ENCODE measurements at regions not wholly inside any gene's neighbourhood (a gene's known extent, or its start where the extent isn't known, plus 50 kb on each side); places are given as distances from the start of the nearest gene placed in this dataset.

GRCh38 chr4:124152132-124152531 lies 560.4 kb downstream of the ANKRD50 start:
- peaks cover 2% of the 10 kb centered on the region for H3K9me3 Mint-ChIP-seq (ENCODE audit: insufficient read depth)

GRCh38 chr4:124155239-124155638 lies 557.3 kb downstream of the ANKRD50 start:
- DNase-seq (no peak), ATAC-seq (ENCODE audit: low read depth) (no peak)
- no peaks in the 10 kb centered on the region for H3K4me1 ChIP-seq (ENCODE audit: control insufficient read depth in 2 of 2, insufficient read depth in 2 of 2, low read length in 2 of 2)
- Mint-ChIP-seq H3K4me1 (no peaks in the 10 kb centered on the region), H3K27ac (no peak overlapping the region), H3K4me3 (no peak overlapping the region), H3K27me3 (no peaks in the 10 kb centered on the region), H3K9me3 (ENCODE audit: insufficient read depth) (peaks cover 2% of the 10 kb centered on the region)
- POLR2A ChIA-PET: no interaction called here
- H3K36me3 ChIP-seq (replicated peaks in 1 of 2; ENCODE audit: control extremely low read depth in 1 of 2, control insufficient read depth in 1 of 2, extremely low read depth in 1 of 2, insufficient read depth in 2 of 2, low read length in 1 of 2): no peaks in the 10 kb centered on the region
- CTCF ChIA-PET: no interaction called here
- TF ChIP-seq EZH2 (IDR thresholded peaks at IDR 0.05; ENCODE audit: borderline replicate concordance, insufficient read depth, low read depth, low read length, poor library complexity, severe bottlenecking): no peak
- TF ChIP-seq CTCF (IDR thresholded peaks at IDR 0.05): no peak
- intact Hi-C loops (cut with micrococcal nuclease): no loop called here
- no peaks in the 10 kb centered on the region for H3K9me3 ChIP-seq (ENCODE audit: control extremely low read depth in 1 of 3, control insufficient read depth in 2 of 3, insufficient read depth in 1 of 3, low read length in 2 of 3)
- H3K4me2 ChIP-seq (replicated peaks; ENCODE audit: low read depth, low read length, poor library complexity, severe bottlenecking): no peak overlapping the region
- no peak overlapping the region for H3K27ac ChIP-seq (ENCODE audit: low read length in 2 of 2)
- no peak overlapping the region for H3K9ac ChIP-seq (ENCODE audit: low read length)
- WGBS (ENCODE audit: insufficient coverage): no CpG with 5 or more reads among the region's 1 CpG
- no peaks in the 10 kb centered on the region for H3K27me3 ChIP-seq (replicated peaks in 1 of 4; ENCODE audit: control extremely low read depth in 1 of 4, control insufficient read depth in 3 of 4, insufficient read depth in 4 of 4, low read length in 3 of 4)
- no peak overlapping the region for H2AFZ ChIP-seq (ENCODE audit: insufficient read depth, low read depth, low read length, poor library complexity, severe bottlenecking)
- H3K79me2 ChIP-seq (ENCODE audit: control insufficient read depth, insufficient read depth, low read length): no peaks in the 10 kb centered on the region
- no peaks in the 10 kb centered on the region for H4K20me1 ChIP-seq (ENCODE audit: control insufficient read depth, insufficient read depth, low read length, poor library complexity, severe bottlenecking)
- H3K4me3 ChIP-seq (ENCODE audit: control extremely low read depth in 1 of 5, extremely low read depth in 1 of 5, insufficient read depth in 1 of 5, low read depth in 2 of 5, low read length in 4 of 5): no peak overlapping the region

More at GRCh38 chr4:124152132-124152531, 560.4 kb downstream of the ANKRD50 start:
- H3K4me1 Mint-ChIP-seq: no peaks in the 10 kb centered on the region
- Histone ChIP-seq H3K79me2 (ENCODE audit: control insufficient read depth, insufficient read depth, low read length) (no peaks in the 10 kb centered on the region), H4K20me1 (ENCODE audit: control insufficient read depth, insufficient read depth, low read length, poor library complexity, severe bottlenecking) (no peaks in the 10 kb centered on the region), H3K4me3 (ENCODE audit: control extremely low read depth in 1 of 5, extremely low read depth in 1 of 5, insufficient read depth in 1 of 5, low read depth in 2 of 5, low read length in 4 of 5) (no peak overlapping the region), H3K36me3 (replicated peaks in 1 of 2; ENCODE audit: control extremely low read depth in 1 of 2, control insufficient read depth in 1 of 2, extremely low read depth in 1 of 2, insufficient read depth in 2 of 2, low read length in 1 of 2) (no peaks in the 10 kb centered on the region), H3K4me2 (replicated peaks; ENCODE audit: low read depth, low read length, poor library complexity, severe bottlenecking) (no peak overlapping the region), H3K4me1 (ENCODE audit: control insufficient read depth in 2 of 2, insufficient read depth in 2 of 2, low read length in 2 of 2) (no peaks in the 10 kb centered on the region), H3K27me3 (replicated peaks in 1 of 4; ENCODE audit: control extremely low read depth in 1 of 4, control insufficient read depth in 3 of 4, insufficient read depth in 4 of 4, low read length in 3 of 4) (no peaks in the 10 kb centered on the region), H3K27ac (ENCODE audit: low read length in 2 of 2) (no peak overlapping the region), H3K9ac (ENCODE audit: low read length) (no peak overlapping the region), H2AFZ (ENCODE audit: insufficient read depth, low read depth, low read length, poor library complexity, severe bottlenecking) (no peak overlapping the region), H3K9me3 (ENCODE audit: control extremely low read depth in 1 of 3, control insufficient read depth in 2 of 3, insufficient read depth in 1 of 3, low read length in 2 of 3) (no peaks in the 10 kb centered on the region)
- no peak overlapping the region for H3K4me3 Mint-ChIP-seq
- no peak for TF ChIP-seq CTCF (IDR thresholded peaks at IDR 0.05)
- no peak for TF ChIP-seq EZH2 (IDR thresholded peaks at IDR 0.05; ENCODE audit: borderline replicate concordance, insufficient read depth, low read depth, low read length, poor library complexity, severe bottlenecking)
- ChIA-PET POLR2A (no interaction called here), CTCF (no interaction called here)
- DNase-seq: no peak
- H3K27ac Mint-ChIP-seq: no peak overlapping the region
- no peaks in the 10 kb centered on the region for H3K27me3 Mint-ChIP-seq
- ATAC-seq (ENCODE audit: low read depth): no peak
- WGBS (ENCODE audit: insufficient coverage): 55% methylated on average over 5 of the region's 8 CpGs
- intact Hi-C loops (cut with micrococcal nuclease): no loop called here

Measured in B cell (primary cell).